Hepatocyte (in vitro differentiated cells): ENCODE measurements at regions not wholly inside any gene's neighbourhood (a gene's known extent, or its start where the extent isn't known, plus 50 kb on each side); places are given as distances from the start of the nearest gene placed in this dataset.

ENCODE experiments used
- CTCF ChIP-seq: fragments of 200-600 bp; sonication (generic); IDR thresholded peaks from 2 replicates; pipeline ENCODE4 v1.5.1; 2016; ENCODE audit warnings: antibody characterized with exemption, mild to moderate bottlenecking; ENCODE audit not compliant: poor library complexity
- EZH2 ChIP-seq: fragments of 200-600 bp; sonication (generic); IDR thresholded peaks from 2 replicates; pipeline ENCODE4 v1.6.1; 2016; ENCODE audit warnings: antibody characterized with exemption, mild to moderate bottlenecking, borderline replicate concordance
- EZH2phosphoT487 ChIP-seq: fragments of 200-600 bp; sonication (generic); IDR thresholded peaks from one replicate; pipeline ENCODE4 v1.6.1; 2018; ENCODE audit warnings: antibody characterized with exemption, mild to moderate bottlenecking, low read depth, moderate library complexity; ENCODE audit not compliant: unreplicated experiment, severe bottlenecking

- no peak for TF ChIP-seq CTCF
- TF ChIP-seq EZH2, result no peak
- no peak for TF ChIP-seq EZH2phosphoT487
Measured at GRCh38 chrX:22366166-22366702, 93.5 kb downstream of the CBLL2 start.
